GM21447 (cell line): ENCODE measurements at regions not wholly inside any gene's neighbourhood (a gene's known extent, or its start where the extent isn't known, plus 50 kb on each side); places are given as distances from the start of the nearest gene placed in this dataset.
"Not testable (repeated sequence)": the region's sequence is repeated elsewhere in the genome, so short reads cannot be mapped to it uniquely, and the experiment has no call there.

Experiments used
- ATAC-seq: cut with Tn5 transposase; IDR thresholded peaks from one replicate; pipeline ENCODE4 v1.9.1; 2021; ENCODE audit not compliant: unreplicated experiment

DNA sequence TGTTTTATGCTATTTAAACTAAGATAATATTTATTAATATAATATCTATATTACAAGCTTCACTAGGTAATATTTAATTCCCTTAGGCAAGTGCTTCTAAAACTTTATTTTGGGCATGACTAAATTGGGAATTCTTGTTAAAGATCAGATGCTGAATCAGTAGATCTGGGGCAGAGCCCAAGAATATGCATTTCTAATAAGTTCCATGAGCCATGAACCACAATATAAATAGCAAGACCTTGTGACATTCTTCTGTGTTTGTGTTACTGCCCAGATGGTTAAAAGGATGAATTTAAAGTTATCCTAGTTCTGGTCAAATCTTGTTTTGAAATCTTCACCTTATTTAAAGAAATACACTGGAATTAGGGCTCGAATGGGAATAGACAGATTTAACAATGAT, 258.4 kb upstream of the CACNA2D1 start:
- no peak for ATAC-seq

DNA sequence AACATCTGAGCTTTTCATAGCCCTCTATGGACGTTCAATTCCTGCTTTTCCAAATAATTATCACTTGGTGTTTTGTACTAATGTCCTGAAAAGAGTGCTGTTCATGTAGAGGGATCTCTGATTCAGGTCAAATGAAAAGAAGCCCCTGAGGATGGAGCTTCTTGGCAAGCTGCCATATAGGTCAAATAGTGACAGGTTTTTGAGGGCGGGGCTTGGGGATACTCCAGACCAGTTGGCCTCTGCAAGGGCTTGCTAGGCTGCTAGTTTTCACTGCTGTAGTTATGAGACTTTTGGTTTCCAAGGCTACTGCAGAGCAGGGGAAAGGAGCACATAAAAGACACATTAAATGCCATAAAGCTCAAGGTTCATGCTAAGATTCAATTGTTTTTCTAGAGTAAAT, 257.2 kb upstream of the CACNA2D1 start:
- no peak for ATAC-seq

DNA sequence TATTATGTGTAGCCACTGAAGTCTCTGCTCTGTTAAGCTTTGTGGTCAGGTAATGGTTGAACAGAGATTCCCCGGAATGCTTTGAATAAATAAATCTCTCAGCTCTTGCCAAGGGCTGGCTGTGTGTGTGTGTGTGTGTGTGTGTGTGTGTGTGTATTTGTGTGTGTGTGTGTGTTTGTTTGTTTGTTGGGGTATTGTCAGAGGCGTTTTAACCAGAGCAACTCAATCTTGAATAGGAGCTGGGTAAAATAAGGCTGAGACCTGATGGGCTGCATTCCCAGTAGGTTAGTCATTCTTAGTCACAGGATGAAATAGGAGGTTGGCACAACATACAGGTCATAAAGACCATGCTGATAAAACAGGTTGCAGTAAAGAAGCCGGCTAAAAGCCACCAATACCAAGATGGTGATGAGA, 256.2 kb upstream of the CACNA2D1 start:
- ATAC-seq: no peak

DNA sequence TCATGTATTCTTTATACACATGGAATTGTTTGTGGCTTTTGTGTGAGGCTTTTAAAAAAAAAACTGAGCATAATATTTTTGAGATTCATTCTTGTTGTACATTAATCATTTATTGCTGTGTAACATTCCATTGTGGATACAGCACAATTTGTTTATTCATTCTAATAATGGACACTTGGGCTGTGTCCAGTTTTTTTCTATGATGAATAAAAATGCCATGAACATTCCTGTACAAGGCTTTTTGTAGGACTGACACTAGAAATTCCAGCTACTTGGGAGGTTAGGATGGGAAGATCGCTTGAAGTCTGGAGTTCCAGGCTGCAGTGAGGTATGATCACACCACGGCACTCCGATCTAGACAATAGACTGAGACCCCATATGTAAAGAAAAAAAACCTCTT, 254.3 kb upstream of the CACNA2D1 start:
- ATAC-seq: no peak

DNA sequence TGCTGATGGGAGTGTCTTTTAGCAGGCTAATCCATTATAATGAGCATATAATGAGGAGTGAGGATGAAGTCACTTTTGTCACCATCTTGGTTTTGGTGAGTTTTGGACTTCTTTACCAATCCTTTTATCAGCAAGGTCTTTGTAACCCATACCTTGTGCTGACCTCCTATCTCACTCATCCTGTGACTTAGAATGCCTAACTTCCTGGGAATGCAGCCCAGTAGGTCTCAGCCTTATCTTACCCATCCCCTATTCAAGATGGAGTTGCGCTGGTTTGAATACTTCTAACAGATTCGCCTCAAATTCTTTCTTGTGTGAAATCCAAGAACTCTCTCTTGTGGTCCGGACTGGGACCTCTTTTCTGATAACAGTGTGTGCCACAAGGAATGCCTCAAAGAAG, 253.1 kb upstream of the CACNA2D1 start:
- ATAC-seq: no peak

DNA sequence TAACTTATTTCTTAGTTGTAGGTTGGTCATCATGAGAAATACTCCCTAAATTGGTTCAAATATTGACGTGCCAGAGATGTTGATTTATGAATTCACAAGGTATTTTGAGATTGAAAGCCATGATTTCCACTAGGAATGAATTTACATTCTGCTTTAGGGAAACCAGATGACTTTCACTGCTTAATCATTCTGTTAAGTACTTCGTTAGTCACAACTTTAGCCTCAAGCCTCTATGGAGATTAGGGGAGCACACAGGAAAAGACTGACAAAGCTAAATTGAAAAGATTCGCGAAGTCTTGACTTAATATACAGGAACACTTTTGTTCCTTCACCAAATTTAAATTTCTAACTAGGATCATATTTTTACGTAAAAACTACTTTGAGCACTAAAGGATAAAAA, 250.4 kb upstream of the CACNA2D1 start:
- ATAC-seq: no peak

DNA sequence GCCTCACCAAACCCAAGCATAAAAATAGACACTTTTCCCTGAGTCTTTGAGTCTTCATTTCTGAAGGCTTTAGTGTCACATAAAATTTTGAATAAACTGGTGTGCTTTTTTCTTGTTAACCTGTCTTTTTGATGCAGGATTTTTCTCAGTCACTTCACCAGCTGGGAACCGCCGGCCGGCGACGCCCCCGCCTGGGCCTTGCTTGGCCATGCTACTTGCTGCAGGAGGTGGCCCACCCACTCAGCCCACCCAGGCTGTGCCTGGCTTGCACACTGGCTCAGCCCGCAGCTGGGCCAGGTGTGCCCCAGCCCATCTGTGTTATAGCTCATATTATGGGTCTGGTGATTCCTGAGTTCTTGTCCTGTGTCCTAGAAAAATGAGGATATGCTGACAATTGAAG, 247.4 kb upstream of the CACNA2D1 start:
- ATAC-seq: no peak

DNA sequence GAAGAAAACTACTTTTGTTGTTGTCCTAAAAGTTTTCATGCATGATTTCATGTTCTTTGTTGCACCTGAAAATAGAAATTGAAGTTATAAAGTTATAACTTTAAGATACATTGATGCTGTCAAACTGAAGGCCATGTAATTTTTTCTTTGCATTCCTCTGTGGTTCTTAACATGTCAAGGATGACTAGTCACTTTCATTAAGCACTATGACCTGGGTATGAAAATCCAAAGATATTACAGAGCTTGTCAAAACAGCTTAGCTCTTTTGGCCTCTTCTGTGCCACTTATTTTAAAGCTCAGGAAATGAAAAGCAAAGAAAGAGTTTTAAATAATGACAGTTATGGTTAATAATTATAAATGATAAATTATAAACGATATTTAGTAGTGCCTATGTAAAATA, 241.6 kb upstream of the CACNA2D1 start:
- ATAC-seq: no peak

DNA sequence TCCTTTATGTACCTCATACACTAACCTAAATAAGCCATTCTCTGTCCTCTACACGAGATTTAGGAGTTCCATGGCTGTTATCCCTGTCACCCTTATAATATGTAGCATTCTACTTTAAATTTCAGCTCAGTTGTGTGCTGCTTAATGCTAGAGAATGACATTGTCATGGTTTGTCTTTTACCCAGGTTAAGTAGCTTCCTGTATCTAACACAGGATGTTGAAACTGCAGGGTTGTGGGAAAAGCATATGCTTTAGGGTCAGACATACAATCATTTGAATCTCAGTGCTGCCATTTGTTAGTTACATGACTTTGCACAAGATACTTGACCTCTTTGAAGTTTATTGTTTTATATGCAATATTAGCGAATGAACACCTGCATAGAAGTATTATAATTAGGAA, 235.1 kb upstream of the CACNA2D1 start:
- ATAC-seq: no peak

DNA sequence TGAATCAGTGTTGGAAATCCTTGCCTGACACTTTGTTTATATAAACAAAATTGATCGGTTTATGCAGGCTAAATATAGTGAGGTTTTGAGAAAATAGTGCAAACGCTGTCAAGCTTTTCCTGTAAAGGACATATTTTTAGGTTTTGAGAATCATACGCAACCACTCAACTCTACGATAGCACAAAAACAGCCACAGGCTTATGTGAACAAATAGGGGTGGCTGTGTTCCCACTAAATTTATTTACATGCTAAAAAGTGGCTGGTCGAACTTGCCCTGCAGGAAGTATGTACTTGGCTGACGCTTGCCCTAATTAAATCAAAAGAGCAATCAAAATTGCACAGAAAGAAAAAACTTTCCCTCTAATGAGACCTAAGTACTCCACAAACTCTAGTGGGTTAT, 234.7 kb upstream of the CACNA2D1 start:
- ATAC-seq: no peak

DNA sequence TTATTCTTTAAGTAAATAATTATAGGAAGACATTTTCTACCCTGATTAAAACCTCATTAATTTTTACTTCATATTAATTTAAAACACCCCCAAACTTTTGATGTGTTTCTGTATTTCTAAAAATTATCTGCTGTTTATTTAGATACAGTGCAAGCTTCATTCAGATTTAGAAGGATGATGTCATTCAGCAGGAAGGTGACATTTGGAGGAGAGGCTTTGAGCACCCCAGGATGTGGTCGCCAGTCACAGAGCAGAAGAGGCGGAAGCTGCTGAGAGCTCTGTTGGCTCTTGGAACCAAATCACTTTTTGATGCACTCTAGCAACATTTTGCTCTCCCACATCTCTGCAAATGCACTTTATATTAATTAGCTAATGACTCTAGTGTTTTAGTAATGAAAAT, 233.9 kb upstream of the CACNA2D1 start:
- no peak for ATAC-seq

DNA sequence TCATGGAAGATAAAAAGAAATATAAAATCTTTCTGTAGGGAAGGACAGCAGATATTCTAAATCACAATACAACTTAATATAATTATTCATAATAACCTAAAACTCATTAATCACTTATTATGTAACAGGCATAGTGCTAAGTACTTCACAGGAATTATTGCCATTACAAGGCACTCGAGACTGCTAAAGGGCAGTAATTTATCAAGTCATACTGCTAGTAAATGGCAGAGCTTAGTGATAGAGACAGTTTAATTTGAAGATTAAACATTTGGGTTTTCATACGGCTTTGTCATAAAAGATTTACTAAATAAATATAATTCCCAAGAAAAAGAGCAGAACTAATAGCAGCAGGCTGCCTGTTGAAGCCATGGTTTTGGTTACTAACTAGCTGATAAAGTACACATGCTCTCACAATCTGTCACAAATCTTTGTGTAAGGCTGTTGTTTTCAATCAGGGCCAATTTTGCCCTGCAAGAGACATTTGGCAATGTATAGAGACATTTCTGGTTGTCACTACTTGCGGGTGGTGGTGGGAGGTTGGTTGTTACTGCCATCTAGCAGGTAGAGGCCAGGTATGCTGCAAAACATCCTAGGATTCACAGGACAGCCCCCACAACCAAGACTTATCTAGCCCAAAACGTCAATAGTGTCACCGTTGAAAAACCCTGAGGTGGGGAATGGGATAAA, 233.3 kb upstream of the CACNA2D1 start:
- ATAC-seq: no peak

DNA sequence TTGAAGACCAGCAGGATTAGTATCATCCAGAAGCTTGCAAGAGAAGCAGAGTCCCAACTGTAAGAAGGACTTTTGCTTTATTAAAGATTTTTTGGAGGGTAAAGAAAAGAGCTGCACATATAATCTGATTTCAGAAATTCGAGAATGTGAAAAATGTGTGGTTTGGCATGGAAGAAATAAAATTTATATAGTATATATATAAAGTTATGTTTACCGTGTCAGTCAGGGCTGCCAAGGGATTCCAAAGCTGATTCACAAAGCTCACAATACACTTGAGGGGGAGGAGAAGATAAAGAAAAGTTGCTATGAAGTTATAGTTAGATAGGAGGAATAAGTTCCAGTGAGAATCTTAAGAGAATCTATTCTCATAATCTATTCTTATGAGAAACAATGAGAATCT, 231.8 kb upstream of the CACNA2D1 start:
- ATAC-seq: no peak

DNA sequence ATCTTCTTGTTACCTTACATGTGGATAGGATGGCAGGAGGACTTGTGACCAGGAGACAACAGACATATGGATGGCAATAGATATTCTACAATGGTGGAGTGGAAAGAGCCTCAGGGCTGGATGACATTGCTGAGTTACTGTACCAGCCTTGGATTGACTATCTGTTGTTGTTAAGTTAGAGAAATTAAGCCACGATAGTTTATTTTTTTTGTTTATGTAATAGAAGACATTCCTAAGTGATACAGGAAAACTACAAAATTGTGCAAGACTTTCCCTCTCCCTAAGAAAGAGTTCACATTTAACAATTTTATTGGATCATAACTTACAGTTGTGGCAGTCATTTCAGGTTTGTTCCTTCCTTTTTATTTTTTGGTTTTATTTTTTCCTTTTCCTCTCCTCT, 230.7 kb upstream of the CACNA2D1 start:
- no peak for ATAC-seq

DNA sequence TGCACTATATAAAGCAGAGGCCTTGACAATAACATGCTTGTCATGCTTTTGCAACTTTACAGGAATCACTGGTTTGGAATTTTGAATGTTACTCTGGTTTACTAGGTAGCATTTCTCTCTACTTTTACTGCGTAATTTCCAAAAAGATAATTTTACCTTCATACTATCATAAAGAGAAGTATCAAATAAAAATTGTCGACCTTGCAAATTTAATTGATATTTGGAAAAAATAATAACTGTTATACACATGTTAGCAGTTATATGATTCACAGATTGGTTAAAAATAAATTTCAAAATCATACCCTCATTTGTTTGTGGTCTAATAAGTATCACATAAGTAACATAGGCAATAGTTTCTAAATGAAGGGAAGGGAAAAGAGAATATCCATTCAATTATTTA, 228.5 kb upstream of the CACNA2D1 start:
- ATAC-seq: no peak

DNA sequence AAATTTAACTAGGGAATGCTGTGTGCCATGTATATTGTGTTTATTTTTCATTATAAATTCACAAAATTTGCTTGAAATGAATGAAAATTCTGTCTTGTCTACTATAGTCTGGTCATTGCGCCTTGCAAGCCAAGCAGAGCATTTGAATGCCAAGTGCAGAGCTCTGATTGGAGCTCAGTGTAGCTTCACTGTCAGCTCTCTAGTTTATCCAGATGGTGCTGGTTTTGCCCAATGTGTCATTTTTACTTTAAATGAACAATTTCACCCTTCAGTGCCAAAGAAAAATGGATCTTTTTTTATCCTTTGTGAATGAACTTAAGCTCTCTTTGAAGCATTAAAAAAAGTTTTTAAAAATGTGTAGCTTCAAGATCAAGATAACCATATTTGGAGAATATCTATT, 225.6 kb upstream of the CACNA2D1 start:
- ATAC-seq: no peak

DNA sequence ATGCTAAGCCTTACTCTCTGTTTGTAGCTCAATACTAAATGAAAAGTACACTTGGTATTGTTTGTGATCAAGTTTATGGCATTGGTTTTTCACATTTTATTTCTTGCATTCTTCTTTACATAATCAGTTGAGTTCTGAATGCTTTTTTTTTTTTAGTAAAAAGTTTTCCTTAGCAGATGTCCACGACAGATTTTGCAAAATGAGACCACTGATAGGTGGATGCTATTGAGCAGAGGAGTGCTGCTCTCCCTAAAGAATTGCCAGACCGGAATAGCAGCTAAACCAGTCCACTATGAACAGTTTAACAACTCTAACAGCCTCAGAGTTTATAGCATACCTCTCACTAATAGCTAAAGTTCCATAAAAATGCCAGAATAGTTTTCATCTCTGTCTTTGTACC, 225.1 kb upstream of the CACNA2D1 start:
- no peak for ATAC-seq

DNA sequence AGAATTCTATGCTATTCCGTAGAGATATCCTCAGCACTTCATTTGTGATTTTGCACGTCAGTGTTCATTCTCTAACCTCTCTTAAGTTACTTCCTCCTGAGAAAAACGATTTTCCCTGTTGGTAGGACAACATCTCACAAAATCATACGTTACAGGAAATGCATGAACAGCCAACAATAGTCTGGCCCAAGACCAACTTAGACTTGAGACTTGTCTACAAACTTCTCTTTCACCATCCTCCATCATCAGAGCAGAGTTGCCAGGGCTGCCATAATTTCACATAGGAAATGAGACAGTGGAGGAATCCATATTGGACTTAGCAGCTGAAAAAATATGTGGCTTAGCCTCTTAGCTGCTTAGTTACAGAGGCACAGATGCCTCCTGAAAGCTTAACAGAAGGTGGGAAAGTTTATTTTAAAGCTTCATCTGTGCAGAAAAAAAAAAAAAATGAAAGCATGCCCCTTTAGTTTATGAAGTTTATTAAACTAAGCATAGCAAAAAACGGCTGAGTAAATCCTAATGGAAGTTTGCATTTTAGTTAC, 222.5 kb upstream of the CACNA2D1 start:
- ATAC-seq: no peak

DNA sequence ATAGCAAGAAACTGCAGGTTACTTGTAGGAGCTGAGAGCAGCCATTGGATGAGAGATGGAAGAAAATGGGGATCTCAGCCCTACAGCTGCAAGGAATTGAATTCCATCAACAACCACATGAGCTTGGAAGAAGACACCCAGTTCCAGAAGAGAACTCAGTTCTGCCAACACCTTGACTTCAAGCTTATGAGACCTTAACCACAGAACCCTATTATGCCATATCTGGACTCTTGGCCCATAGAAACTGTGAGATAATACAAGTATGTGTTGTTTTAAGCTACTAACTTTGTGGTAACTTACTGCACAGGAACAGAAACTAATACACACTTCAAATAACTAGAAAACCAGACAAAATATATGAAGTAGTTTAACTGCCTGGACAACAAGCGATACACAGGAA, 212.4 kb upstream of the CACNA2D1 start:
- ATAC-seq: no peak

DNA sequence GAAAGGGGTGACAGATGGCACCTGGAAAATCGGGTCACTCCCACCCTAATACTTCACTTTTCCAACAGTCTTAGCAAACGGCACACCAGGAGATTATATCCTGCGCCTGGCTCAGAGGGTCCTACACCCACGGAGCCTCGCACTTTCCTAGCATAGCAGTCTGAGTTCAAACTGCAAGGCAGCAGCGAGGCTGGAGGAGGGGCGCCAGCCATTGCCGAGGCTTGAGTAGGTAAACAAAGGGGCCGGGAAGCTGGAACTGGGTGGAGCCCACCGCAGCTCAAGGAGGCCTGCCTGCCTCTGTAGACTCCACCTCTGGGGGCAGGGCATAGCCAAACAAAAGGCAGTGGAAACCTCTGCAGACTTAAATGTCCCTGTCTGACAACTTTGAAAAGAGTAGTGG, 206.5 kb upstream of the CACNA2D1 start:
- ATAC-seq: not testable (repeated sequence)

DNA sequence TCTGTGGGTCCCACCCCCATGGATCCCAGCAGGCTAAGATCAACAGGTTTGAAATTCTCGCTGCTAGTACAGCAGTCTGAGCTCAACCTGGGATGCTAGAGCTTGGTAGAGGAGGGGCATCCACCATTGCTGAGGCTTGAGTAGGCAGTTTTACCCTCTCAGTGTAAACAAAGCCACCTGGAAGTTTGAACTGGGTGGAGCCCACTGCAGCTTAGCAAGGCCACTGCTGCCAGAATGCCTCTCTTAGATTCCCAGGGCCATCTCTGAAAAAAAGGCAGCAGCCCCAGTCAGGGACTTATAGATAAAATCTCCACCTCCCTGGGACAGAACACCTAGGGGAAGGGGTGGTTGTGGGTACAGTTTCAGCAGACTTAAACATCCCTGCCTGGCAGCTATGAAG, 190.0 kb upstream of the CACNA2D1 start:
- ATAC-seq: no peak

DNA sequence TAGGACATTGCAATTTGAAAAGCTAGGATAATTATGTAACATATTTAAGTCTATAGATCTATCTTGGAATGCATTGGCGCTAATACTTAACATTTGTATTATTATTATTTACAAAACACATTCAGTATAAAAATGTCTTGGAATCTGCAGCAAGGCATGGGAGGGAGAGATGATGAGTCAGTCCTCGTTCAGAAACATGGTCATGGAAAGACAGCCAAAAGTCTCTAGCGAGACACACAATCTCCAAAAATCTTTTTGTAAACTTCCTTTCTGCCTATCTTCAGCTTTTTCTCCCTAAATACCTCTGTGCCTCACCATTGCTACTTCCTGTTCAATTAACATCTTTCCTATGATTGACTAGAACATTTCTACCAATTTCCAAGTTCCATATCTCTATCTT, 188.4 kb upstream of the CACNA2D1 start:
- no peak for ATAC-seq

DNA sequence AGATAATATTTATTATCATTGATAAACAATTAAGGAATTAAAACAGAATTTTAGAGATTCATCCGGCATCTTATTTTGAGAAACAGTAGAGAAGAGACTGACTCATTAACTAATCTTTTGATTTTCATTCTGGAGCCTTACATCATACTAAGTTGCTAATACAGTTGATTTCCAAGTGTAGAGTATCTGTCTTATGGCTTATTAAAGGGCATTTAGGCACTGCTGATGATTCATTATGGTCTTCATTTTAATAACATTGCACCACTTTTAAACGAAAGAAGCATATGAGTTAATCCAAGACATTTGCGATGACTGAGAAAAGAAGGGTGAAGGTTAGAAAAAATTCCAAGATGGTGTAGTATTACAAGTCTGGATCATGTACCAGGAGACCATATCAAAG, 186.0 kb upstream of the CACNA2D1 start:
- ATAC-seq: no peak
